ENCODE measurements at regions not wholly inside any gene's neighbourhood (a gene's known extent, or its start where the extent isn't known, plus 50 kb on each side); places are given as distances from the start of the nearest gene placed in this dataset.
"Not testable (repeated sequence)": the region's sequence is repeated elsewhere in the genome, so short reads cannot be mapped to it uniquely, and the experiment has no call there.

DNA sequence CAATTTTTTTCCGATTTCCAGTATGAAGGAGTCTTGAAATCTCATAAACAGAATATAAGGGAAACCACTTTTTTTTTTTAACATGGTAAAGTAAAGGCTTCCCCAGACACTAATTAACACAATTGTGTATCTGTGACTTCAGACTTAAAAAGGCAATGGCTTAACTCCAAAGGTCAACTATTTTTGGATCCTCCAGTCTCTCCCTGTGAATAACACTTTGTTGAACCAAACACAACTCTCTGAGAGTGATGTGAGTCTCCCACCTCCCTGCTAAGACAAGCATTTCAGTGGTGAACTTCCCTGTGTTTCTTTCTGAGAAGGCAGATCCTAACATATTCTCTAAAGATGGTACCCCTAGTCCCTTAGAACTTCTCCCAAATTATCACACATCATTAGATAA is 219.6 kb upstream of the RBBP8 start:
- Histone ChIP-seq H3K27ac (ENCODE audit: low read depth in 2 of 2, low read length in 2 of 2) (no peak overlapping the region), H3K36me3 (ENCODE audit: control insufficient read depth in 2 of 3, insufficient read depth in 3 of 3, low read length in 3 of 3) (no peaks in the 10 kb centered on the region), H3K4me1 (ENCODE audit: control insufficient read depth in 2 of 3, insufficient read depth in 2 of 3, low read depth in 1 of 3, low read length in 3 of 3) (peaks cover 0 to 5% (median 5%) of the 10 kb centered on the region in 3 donors), H3K4me3 (ENCODE audit: low read length in 3 of 3) (no peak overlapping the region), H3K9me3 (ENCODE audit: control insufficient read depth in 2 of 3, insufficient read depth in 1 of 3, low read length in 3 of 3) (no peaks in the 10 kb centered on the region), H3K9ac (ENCODE audit: low read length in 3 of 3) (no peak overlapping the region), H3K27me3 (ENCODE audit: control insufficient read depth, insufficient read depth, low read length) (no peaks in the 10 kb centered on the region)
- intact Hi-C loops (cut with DNase I), result no loop called here
- FAIRE-seq (no peak), DNase-seq (no peak)
- no peak for TF ChIP-seq CTCF (IDR thresholded peaks at IDR 0.05; ENCODE audit: borderline replicate concordance, extremely low read depth, insufficient read depth)

GRCh38 chr18:22717536-22717935 is 215.6 kb upstream of the RBBP8 start:
- H3K4me3 ChIP-seq (ENCODE audit: low read length in 3 of 3); intact Hi-C loops (cut with DNase I); H3K4me1 ChIP-seq (ENCODE audit: control insufficient read depth in 2 of 3, insufficient read depth in 2 of 3, low read depth in 1 of 3, low read length in 3 of 3); H3K36me3 ChIP-seq (ENCODE audit: control insufficient read depth in 2 of 3, insufficient read depth in 3 of 3, low read length in 3 of 3); H3K9me3 ChIP-seq (ENCODE audit: control insufficient read depth in 2 of 3, insufficient read depth in 1 of 3, low read length in 3 of 3); DNase-seq; FAIRE-seq; H3K9ac ChIP-seq (ENCODE audit: low read length in 3 of 3); H3K27me3 ChIP-seq (ENCODE audit: control insufficient read depth, insufficient read depth, low read length); H3K27ac ChIP-seq (ENCODE audit: low read depth in 2 of 2, low read length in 2 of 2): not testable (repeated sequence)

- FAIRE-seq (no peak), DNase-seq (no peak)
- no peak overlapping the region for H3K4me3 ChIP-seq (ENCODE audit: low read length in 3 of 3)
- H3K9ac ChIP-seq (ENCODE audit: low read length in 3 of 3), result no peak overlapping the region
- intact Hi-C loops (cut with DNase I), result no loop called here
- no peaks in the 10 kb centered on the region for H3K9me3 ChIP-seq (ENCODE audit: control insufficient read depth in 2 of 3, insufficient read depth in 1 of 3, low read length in 3 of 3)
- H3K27me3 ChIP-seq (ENCODE audit: control insufficient read depth, insufficient read depth, low read length), result no peaks in the 10 kb centered on the region
- H3K36me3 ChIP-seq (ENCODE audit: control insufficient read depth in 2 of 3, insufficient read depth in 3 of 3, low read length in 3 of 3), result no peaks in the 10 kb centered on the region
- no peak for TF ChIP-seq CTCF (IDR thresholded peaks at IDR 0.05; ENCODE audit: borderline replicate concordance, extremely low read depth, insufficient read depth)
- H3K4me1 ChIP-seq (ENCODE audit: control insufficient read depth in 2 of 3, insufficient read depth in 2 of 3, low read depth in 1 of 3, low read length in 3 of 3), result peaks cover 5 to 17% (median 9%) of the 10 kb centered on the region in 3 donors
- no peak overlapping the region for H3K27ac ChIP-seq (ENCODE audit: low read depth in 2 of 2, low read length in 2 of 2)
Observed at GRCh38 chr18:22723221-22723620, 209.9 kb upstream of the RBBP8 start.

GRCh38 chr18:22723773-22724172 is 209.4 kb upstream of the RBBP8 start:
- no peak overlapping the region for H3K9ac ChIP-seq (ENCODE audit: low read length in 3 of 3)
- H3K27me3 ChIP-seq (ENCODE audit: control insufficient read depth, insufficient read depth, low read length), result no peaks in the 10 kb centered on the region
- H3K4me3 ChIP-seq (ENCODE audit: low read length in 3 of 3), result no peak overlapping the region
- no peak overlapping the region for H3K27ac ChIP-seq (ENCODE audit: low read depth in 2 of 2, low read length in 2 of 2)
- H3K4me1 ChIP-seq (ENCODE audit: control insufficient read depth in 2 of 3, insufficient read depth in 2 of 3, low read depth in 1 of 3, low read length in 3 of 3), result peaks cover 9 to 21% (median 10%) of the 10 kb centered on the region in 3 donors
- DNase-seq (peak in 3 of 5 donors; percentile 44 to 84 (median 75)), FAIRE-seq (no peak)
- H3K36me3 ChIP-seq (ENCODE audit: control insufficient read depth in 2 of 3, insufficient read depth in 3 of 3, low read length in 3 of 3), result no peaks in the 10 kb centered on the region
- intact Hi-C loops (cut with DNase I), result no loop called here
- no peaks in the 10 kb centered on the region for H3K9me3 ChIP-seq (ENCODE audit: control insufficient read depth in 2 of 3, insufficient read depth in 1 of 3, low read length in 3 of 3)
- TF ChIP-seq CTCF (IDR thresholded peaks at IDR 0.05; ENCODE audit: borderline replicate concordance, extremely low read depth, insufficient read depth), result no peak
